Activated CD4-positive, alpha-beta T cell treated with anti-CD3 and anti-CD28 coated beads, Interleukin-2, amount 50 U/mL, for 1 hour (primary cell): ENCODE measurements at regions not wholly inside any gene's neighbourhood (a gene's known extent, or its start where the extent isn't known, plus 50 kb on each side); places are given as distances from the start of the nearest gene placed in this dataset.

Source experiments
- DNase-seq: peaks from one replicate; pipeline ENCODE4 v3.0.0-alpha.2; 2020

- DNase-seq, result peak; percentile 62
Measured at GRCh38 chr17:79391376-79392233, 219.2 kb downstream of the RBFOX3 start.

GRCh38 chr17:79389896-79390295 lies 221.0 kb downstream of the RBFOX3 start:
- no peak for DNase-seq

- no peak for DNase-seq
Measured at GRCh38 chr17:79388556-79389295, 222.1 kb downstream of the RBFOX3 start.

- DNase-seq, result no peak
Measured at GRCh38 chr17:79387783-79388182, 223.1 kb downstream of the RBFOX3 start.

GRCh38 chr17:79385962-79386563 lies 224.8 kb downstream of the RBFOX3 start:
- DNase-seq, result no peak

- DNase-seq, result no peak
Measured at GRCh38 chr17:79382313-79382712, 228.5 kb downstream of the RBFOX3 start.

- no peak for DNase-seq
Measured at GRCh38 chr17:79379700-79380445, 231.0 kb downstream of the RBFOX3 start.

- DNase-seq, result no peak
Measured at GRCh38 chr17:79377230-79377786, 233.5 kb downstream of the RBFOX3 start.

GRCh38 chr17:79374807-79375206 lies 236.0 kb downstream of the RBFOX3 start:
- DNase-seq, result no peak

- no peak for DNase-seq
Measured at GRCh38 chr17:79374087-79374689, 236.7 kb downstream of the RBFOX3 start.

- DNase-seq, result no peak
Measured at GRCh38 chr17:79372470-79373238, 238.2 kb downstream of the RBFOX3 start.

- DNase-seq, result no peak
Measured at GRCh38 chr17:79371984-79372383, 238.9 kb downstream of the RBFOX3 start.

GRCh38 chr17:79370594-79370993 lies 240.3 kb downstream of the RBFOX3 start:
- DNase-seq, result no peak

GRCh38 chr17:79370126-79370525 lies 240.7 kb downstream of the RBFOX3 start:
- DNase-seq, result no peak

- DNase-seq, result no peak
Measured at GRCh38 chr17:79369532-79369931, 241.3 kb downstream of the RBFOX3 start.

- DNase-seq, result no peak
Measured at GRCh38 chr17:79369001-79369400, 241.8 kb downstream of the RBFOX3 start.

- DNase-seq, result no peak
Measured at GRCh38 chr17:79368521-79368920, 242.3 kb downstream of the RBFOX3 start.

GRCh38 chr17:79366988-79367571 lies 243.8 kb downstream of the RBFOX3 start:
- DNase-seq, result no peak

- DNase-seq, result no peak
Measured at GRCh38 chr17:79365836-79366770, 244.7 kb downstream of the RBFOX3 start.

GRCh38 chr17:79365351-79365750 lies 245.5 kb downstream of the RBFOX3 start:
- no peak for DNase-seq
